HL-60 (cell line): ENCODE measurements at regions not wholly inside any gene's neighbourhood (a gene's known extent, or its start where the extent isn't known, plus 50 kb on each side); places are given as distances from the start of the nearest gene placed in this dataset.

Experiments used
- TF ChIP-seq, protein P1 (sequence below): IDR thresholded peaks from 2 replicates; pipeline ENCODE4 v1.6.1; 2012; ENCODE audit warnings: low read depth; ENCODE audit not compliant: insufficient replicate concordance
- TF ChIP-seq, protein P2 (sequence below): IDR thresholded peaks from one replicate; pipeline ENCODE4 v1.5.1; 2011; ENCODE audit warnings: low read length, control low read depth, inconsistent platforms; ENCODE audit not compliant: insufficient read depth

- TF ChIP-seq, protein P1, sequence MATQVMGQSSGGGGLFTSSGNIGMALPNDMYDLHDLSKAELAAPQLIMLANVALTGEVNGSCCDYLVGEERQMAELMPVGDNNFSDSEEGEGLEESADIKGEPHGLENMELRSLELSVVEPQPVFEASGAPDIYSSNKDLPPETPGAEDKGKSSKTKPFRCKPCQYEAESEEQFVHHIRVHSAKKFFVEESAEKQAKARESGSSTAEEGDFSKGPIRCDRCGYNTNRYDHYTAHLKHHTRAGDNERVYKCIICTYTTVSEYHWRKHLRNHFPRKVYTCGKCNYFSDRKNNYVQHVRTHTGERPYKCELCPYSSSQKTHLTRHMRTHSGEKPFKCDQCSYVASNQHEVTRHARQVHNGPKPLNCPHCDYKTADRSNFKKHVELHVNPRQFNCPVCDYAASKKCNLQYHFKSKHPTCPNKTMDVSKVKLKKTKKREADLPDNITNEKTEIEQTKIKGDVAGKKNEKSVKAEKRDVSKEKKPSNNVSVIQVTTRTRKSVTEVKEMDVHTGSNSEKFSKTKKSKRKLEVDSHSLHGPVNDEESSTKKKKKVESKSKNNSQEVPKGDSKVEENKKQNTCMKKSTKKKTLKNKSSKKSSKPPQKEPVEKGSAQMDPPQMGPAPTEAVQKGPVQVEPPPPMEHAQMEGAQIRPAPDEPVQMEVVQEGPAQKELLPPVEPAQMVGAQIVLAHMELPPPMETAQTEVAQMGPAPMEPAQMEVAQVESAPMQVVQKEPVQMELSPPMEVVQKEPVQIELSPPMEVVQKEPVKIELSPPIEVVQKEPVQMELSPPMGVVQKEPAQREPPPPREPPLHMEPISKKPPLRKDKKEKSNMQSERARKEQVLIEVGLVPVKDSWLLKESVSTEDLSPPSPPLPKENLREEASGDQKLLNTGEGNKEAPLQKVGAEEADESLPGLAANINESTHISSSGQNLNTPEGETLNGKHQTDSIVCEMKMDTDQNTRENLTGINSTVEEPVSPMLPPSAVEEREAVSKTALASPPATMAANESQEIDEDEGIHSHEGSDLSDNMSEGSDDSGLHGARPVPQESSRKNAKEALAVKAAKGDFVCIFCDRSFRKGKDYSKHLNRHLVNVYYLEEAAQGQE: no peak
- TF ChIP-seq, protein P2, sequence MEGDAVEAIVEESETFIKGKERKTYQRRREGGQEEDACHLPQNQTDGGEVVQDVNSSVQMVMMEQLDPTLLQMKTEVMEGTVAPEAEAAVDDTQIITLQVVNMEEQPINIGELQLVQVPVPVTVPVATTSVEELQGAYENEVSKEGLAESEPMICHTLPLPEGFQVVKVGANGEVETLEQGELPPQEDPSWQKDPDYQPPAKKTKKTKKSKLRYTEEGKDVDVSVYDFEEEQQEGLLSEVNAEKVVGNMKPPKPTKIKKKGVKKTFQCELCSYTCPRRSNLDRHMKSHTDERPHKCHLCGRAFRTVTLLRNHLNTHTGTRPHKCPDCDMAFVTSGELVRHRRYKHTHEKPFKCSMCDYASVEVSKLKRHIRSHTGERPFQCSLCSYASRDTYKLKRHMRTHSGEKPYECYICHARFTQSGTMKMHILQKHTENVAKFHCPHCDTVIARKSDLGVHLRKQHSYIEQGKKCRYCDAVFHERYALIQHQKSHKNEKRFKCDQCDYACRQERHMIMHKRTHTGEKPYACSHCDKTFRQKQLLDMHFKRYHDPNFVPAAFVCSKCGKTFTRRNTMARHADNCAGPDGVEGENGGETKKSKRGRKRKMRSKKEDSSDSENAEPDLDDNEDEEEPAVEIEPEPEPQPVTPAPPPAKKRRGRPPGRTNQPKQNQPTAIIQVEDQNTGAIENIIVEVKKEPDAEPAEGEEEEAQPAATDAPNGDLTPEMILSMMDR: no peak
Observed at GRCh38 chr3:145692751-145693150, 468.2 kb downstream of the PLOD2 start.
